GM19328 (cell line): ENCODE measurements at regions not wholly inside any gene's neighbourhood (a gene's known extent, or its start where the extent isn't known, plus 50 kb on each side); places are given as distances from the start of the nearest gene placed in this dataset.
"Not testable (repeated sequence)": the region's sequence is repeated elsewhere in the genome, so short reads cannot be mapped to it uniquely, and the experiment has no call there.

Source experiments
- ATAC-seq: cut with Tn5 transposase; IDR thresholded peaks from one replicate; pipeline ENCODE4 v1.9.1; 2021; ENCODE audit warnings: mild to moderate bottlenecking, moderate library complexity; ENCODE audit not compliant: unreplicated experiment

DNA sequence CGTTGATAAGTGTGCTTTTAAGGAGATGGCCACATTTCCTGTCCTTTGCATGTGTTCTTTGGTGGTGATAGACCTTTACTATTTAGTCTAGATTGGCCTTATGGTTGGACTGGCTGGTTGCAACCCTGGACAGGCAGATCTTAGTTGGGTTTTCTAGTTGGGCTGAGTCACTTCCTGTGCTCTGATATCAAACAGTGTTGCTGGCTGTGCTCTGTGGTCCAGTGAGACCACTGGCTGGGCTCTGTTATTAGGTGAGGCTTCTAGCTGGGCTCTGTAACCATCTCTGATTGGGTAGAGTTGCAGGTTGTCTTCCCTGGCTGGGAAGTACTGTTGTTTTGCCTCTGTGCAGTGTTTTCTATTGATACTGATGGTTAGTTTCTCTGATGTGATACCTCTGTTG is 432.5 kb downstream of the LRRC70 start:
- no peak for ATAC-seq

DNA sequence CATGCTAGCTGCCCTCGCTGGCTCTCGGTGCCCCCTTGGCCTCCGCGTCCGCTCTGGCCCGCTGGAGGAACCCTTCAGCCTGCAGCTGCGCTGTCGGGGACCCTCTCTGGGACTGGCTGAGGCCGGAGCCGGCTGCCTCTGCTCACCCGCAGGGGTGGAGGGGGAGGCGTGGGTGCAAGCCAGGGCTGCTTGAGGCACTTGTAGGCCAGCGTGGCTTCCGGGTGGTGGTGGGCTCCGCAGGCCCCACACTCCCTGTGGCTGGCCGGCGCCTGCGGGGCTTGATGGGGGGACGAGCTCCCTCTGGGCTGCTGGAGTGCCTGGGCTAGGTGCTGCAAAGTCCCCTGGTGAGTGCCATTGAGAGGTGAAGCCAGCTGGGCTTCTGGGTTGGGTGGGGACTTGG is 429.6 kb downstream of the LRRC70 start:
- no peak for ATAC-seq

DNA sequence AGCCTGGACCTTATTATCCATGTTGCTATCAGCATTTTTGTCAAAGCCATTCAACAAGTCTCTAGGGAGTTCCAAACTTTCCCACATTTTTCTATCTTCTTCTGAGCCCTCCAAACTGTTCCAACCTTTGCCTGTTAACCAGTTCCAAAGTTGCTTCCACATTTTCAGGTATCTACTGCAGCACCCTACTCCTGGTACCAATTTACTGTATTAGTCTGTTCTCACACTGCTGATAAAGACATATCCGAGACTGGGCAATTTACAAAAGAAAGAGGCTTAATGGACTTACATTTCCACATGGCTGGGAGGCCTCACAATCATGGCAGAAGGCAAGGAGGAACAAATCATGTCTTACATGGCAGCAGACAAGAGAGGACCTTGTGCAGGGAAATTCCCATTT is 416.2 kb downstream of the LRRC70 start:
- not testable (repeated sequence) for ATAC-seq

DNA sequence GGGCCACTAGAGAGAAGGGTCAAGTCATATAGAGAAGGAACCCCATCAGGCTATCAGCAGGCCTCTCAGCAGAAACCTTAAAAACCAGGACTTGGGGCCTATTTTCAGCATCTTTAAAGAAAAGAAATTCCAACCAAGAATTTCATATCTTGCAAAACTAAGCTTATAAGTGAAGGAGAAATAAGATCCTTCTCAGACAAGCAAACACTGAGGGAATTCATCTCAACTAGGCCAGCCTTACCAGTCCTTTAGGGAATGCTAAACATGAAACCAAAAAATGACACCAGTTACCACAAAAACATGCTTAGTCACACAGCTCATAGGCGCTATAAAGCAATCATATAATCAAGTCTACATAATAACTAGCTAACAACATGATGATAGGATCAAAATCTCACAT is 407.1 kb downstream of the LRRC70 start:
- ATAC-seq = no peak

DNA sequence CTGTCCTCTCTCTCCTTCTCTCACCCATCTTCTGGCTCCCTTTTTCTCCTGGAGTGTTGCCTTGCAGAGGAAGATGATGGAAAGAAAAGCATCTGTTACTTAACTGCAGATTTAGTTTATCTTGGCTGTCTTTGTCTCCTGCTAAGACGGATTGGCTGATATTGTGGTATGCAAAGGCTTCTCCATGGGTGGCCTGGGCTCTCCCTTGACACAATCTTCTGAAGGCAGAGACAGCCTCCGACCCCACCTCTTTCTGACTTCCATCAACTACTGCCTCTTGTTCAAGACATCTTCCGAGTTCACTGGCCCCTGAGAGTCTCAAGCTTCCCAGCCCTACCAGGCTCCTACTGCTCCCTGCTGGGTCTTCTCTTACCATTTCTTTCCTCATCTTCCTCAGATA is 403.7 kb downstream of the LRRC70 start:
- no peak for ATAC-seq

DNA sequence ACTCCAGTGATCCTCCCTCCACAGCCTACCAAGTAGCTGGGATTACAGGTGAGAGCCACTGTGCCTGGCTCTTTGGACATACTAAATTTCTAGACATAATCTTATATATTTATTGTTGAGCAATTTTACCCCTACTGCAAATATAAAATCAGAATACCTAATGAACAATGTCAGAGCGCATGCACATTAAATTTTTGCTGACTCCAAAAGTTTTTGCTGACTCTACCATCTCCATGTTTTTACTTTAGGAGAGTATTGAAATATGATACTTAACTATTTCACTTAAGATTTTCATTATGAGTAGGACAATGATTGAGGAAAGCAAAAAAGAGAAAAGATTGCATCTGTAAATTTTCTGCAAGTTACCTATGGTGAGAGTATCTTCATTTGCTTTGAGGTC is 402.3 kb downstream of the LRRC70 start:
- ATAC-seq = no peak

DNA sequence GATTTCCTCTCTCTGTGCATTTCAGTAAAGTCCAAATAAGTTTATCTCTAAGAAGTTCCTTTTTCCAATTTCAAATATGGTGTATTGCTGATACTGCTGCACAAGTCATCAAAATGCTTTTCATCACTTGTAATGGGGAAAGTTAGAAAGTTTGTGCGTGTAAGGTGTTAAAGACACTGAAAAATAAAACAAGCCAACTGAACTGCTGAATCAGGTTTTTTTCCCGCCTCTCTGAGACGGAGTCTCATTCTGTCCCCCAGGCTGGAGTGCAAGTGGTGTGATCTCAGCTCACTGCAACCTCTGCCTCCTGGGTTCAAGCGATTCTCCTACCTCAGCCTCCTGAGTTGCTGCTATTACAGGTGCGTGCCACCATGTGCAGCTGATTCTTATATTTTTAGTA is 400.9 kb downstream of the LRRC70 start:
- no peak for ATAC-seq

DNA sequence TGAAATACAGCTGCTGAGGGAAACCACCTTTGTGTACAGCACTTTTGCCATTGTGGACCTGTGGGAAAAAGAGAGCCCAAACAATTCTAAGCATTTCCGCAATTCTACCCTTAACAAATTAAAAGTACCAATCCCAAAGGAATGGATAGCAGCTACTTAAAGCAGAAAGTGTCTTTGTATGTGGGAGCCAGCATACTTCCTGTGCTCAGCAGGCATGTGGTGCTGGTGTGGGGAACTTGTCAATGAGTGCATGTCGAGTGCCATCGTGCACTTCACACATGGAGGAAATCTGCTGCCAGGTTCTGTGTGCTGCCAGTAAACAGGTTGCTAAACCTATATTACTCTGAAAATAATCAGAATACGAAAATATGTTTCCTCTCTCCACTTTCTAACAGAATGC is 399.0 kb downstream of the LRRC70 start:
- ATAC-seq = no peak

DNA sequence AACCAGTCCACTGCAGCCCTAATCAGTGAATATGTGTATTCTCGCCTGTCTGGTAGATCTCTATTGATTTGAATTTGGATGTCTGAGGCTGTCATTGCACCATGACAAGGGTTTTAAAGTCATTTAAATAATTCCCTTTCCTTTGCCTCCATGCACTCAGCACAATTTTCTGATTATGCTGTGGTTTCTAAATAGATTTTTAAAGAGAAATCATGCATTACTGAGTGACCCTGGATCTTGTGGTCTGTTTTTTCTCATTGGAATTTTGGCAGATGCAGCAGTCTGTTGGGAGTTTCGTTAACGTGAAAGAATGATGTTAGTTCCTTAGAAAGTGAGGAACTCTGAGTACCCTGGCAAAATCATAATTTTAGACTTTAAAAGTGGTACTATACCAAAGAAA is 396.0 kb downstream of the LRRC70 start:
- ATAC-seq = no peak

DNA sequence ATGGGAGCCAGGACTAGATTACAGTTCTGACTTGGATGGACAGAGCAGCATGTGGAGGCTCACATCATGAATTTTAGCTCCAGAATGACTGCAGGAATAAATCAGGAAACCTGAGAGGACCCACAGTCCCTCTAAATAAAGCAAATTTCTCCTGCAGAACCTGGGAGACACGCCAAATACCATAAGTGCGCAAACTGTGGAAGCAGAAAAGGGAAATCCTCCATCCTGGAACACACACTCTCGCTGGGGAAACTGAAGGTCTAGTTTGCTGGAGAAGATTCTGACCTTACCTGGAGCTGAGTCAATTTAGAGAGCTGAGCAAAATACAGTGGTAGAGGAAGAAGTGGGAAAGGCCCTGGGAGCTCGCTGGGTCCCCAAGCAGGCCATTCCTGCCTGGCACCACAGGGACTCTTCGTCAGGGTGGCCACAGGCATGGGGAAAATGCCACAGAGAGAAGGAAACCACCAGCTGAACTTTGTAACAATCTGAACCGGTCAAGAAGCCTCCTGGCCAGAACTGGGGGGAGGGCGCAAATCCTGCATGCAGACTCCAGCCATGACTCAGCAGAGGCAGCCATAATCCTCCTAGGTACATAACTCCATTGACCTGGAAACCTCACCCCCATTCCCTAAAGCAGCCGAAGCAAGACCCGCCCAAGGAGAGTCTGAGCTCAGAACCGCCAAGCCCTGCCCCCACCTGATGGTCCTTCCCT is 390.9 kb downstream of the LRRC70 start:
- ATAC-seq = no peak

DNA sequence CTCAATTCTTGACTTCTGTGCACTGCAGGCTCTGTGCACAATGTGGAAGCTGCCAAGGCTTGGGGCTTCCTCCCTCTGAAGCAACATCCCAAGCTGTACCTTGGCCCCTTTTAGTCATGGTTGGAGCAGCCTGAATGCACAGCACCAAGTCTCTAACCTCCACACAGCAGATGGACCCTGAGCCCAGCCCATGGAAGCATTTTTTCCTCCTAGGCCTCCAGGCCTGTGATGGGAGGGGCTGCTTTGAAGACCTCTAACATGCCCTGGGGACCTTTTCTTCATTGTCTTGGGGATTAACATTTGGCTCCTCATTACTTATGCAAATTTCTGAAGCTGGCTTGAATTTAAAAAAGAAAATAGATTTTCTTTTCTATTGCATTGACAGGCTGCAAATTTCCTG is 385.8 kb downstream of the LRRC70 start:
- no peak for ATAC-seq

DNA sequence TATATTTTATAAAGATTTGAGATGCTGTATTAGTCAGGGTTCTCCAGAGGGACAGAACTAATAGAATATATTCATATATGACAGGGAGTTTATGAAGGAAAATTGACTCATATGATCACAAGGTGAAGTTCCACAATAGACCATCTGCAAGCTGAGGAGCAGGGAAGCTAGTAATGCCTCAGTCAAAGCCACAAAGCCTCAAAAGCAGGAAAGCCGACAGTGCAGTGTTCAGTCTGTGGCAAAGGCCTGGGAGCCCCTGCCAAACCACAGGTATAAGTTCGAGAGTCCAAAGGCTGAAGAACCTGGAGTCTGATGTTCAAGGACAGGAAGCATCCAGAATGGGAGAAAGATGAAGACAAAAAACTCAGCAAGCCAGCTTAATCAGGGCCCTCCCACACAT is 382.2 kb downstream of the LRRC70 start:
- ATAC-seq = no peak

DNA sequence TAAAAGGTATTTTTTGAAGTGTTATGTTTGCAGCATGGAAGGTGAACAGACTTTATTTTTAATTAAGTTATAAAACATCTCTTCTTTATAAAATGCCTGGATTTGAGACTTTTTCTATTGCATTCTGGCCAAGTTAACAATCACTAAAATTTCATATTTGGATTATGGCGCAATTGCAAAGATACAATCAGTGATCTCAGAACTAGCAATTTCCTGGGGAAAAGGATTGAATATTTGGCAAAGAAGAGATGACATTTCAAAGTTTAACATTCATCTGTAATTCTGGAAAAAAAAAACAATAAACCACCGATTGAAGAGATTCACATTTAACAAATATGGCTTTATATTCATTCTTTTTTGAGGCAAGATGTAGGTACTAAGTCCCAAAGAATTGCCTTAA is 378.0 kb downstream of the LRRC70 start:
- ATAC-seq = no peak

DNA sequence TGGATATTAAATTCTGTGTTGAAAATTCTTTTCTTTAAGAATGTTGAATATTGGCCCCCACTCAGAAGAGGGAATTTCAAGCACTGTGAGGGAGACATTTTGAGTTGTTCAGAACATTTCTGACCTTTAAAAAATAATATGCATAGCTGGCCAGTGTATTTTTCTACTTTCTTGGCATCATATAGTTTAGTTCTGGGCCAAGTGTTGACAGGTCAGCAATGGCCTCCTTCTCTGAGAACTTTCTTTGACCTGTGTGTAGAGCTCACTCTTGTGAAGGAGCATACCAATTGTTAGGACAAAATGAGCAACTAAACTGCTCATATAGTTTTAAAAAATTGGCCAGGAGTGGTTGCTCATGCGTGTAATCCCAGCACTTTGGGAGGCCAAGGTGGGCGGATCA is 376.0 kb downstream of the LRRC70 start:
- no peak for ATAC-seq

DNA sequence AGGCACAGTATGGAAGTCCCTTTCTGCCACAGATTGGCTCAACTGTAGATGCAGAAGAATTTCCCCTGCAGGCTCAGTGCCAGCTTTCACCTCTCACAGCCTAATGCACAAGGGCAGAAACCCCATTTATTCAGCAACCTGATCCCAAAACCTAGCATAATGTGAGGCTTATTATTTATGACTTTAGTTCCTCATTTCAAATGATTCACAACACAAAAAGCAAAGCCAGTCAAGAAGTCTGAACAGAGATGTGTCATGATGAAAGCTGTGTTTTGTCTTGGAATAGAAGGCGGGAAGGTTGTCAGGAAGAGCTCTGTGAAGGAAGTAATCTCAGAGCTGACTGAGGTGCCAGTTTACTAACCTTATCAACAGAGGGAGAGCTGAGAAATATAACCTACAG is 369.7 kb downstream of the LRRC70 start:
- no peak for ATAC-seq

DNA sequence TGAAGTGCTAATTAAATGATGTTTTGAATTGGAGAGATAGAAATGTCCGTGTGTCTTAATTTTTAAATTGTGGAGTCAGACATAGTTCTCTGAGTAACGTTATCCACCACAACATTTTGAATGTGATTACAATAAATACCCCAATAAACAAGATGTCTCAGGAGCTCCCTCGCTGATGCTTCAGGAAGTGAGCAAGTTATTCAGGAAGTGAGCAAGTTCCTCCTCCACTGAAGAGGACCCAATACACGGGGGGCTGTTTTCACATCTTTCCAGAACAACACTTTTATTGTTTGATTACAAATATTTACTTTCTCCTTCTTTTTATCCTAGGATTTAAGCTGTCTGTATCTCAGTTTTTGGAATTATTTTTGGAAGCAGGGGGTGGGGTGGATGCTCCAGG is 363.8 kb downstream of the LRRC70 start:
- no peak for ATAC-seq

DNA sequence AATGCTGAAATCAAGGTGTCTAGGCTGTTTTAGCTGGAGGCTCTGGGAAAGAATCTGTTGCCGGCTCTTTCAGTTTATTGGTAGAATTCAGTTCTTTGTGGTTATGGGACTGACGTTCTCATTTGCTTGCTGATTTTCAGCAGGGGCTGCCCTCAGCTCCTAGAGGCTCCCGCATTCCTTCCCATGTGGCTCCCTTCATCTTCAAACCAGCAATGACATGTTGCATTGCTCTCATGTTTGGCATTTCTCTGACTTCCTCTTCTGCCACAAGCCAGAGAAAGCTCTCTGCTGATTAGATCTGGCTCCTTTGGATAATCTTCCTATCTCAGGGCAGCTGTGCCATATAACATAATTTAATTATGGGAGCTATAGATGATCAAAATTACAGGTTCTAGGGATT is 360.3 kb downstream of the LRRC70 start:
- ATAC-seq = no peak

DNA sequence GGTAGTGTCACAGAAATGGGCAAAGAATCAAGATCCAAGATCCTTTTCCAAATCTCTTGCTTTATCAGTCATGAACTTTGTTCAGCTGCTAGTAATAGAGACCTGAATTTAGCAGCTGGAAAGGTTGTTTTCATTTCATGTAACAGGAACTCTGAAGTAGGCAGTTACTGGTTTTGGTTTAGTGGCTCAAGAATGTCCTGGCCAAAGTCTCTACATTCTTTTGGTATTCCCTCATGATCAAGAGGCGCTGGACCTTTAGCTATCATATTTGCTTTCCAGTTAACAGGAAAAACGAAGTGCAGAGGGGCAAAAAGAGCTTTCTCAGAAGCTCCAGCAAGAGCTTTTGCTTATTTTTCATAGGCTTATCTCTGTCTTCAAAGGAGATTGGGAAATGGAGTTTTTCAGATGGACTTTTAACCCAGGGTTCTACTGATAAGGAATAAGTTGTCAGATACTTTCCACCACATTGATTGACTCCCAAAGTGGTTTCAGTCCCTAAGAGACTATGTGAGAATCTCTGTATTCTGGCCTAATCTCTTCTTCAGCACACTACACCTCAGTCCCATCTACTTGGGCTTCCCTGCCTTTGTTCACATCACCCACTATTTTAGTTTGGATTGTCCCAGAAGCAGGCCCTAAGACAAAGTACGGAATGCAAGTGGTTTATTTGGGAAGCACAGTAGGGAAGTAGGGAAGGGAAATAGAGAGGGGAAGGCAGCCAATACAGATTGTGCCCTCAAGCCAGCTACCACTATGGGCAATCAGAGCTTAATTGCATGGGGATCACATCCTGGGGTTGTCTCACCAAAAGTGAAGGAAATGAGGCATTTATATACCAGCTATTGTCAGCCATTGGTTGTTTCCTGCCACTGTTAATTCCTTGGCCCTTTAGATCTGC is 359.3 kb downstream of the LRRC70 start:
- ATAC-seq = no peak

DNA sequence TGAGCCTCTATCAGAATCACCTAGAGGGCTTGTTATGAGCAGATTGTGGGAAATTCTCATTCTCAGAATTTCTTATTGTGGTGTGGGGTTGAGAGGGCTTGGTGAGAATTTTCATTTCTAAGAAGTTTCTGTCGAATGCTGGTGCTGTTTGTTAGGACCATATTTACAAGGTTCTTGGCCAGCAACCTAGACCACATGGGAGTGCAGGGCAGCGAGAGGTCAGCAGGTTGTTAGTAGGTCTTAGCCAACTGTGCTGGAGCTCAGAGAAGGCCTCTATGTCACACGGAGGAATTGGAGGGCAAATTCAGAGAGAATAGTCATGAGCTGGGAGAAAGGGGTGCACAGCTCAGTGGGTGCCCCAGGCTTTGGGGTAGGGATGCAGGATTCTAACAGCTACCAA is 357.0 kb downstream of the LRRC70 start:
- no peak for ATAC-seq

DNA sequence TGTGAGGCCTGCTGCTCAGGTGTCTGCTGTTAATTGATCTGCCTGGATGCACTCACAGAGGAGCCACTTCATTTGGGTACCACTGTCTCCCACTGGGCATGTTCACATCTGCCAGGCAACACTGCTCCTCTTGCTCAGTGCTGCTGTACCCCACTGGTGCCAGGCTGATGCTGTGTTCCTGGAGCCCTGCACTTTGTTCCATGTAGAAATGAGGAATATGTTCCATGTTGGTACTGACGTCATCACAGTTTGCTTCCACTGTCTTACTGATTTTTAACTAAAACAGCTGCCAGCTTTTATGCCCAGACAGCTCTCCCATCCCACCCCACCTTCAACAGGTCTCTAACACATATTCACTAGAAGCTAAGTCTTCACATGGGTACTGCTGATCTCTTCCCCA is 355.7 kb downstream of the LRRC70 start:
- no peak for ATAC-seq

DNA sequence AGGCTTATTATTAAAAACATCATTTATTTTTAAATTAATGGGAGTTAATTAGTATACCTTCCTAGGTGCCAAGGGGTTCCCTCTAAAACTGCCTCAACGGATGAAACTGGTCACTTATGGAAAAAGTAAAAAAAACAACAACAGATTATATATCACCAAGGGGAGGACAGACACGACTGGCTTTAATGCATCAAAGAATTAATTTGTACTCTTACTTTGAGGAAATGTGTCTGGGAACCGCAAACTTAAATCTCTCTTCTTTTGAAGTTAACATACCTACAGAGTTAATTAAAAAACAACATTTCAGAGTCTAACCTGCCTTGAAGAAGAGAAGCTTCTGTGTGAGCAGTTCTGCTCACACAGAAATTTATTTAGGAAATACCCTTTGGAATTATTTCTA is 354.6 kb downstream of the LRRC70 start:
- no peak for ATAC-seq

DNA sequence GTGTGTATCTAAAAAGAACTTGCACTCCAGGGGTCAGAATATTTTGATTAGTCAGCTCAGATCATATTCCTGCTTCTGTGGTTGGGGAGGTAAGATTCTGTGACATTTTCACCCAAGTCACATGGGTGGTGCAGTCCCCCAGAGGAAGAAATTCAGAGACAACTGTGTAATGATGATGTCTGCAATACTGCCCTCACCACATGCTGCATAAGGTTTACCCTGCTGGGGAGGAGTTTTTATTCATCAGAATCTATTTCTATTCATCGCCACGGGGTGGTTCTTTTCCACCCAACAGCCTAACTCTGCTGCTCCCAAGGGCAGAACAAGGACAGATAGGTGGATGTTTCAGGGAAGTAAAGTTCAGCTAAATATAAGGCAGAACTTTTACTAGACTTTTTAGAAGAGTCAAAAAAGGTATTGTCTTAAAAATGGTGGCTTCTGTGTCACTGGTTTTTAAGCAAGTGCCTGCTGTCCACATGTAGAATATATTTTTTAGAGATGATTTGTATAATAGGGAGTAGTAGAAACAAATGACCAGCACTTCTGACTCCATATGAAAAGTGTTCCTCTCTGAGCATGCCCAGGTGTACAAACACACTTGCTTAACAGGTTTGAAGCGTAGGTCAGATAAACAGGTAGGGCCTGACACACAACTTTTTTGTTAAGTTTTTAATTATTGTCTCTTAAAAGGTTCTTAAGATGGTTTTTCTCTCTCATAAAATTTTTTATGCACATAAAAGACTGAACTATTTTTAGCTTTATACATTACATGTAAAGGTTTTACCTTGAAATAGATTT is 352.7 kb downstream of the LRRC70 start:
- ATAC-seq = no peak
